ENCODE measurements at regions not wholly inside any gene's neighbourhood (a gene's known extent, or its start where the extent isn't known, plus 50 kb on each side); places are given as distances from the start of the nearest gene placed in this dataset.
"Not testable (repeated sequence)": the region's sequence is repeated elsewhere in the genome, so short reads cannot be mapped to it uniquely, and the experiment has no call there.

GRCh38 chr2:5616019-5616418, 76.2 kb upstream of the SOX11 start:
- intact Hi-C loops (cut with DNase I, micrococcal nuclease), result no loop called here
- Histone ChIP-seq H3K9me3 (peaks cover 28% of the 10 kb centered on the region), H3K4me3 (no peak overlapping the region), H3K4me1 (ENCODE audit: low read depth) (no peaks in the 10 kb centered on the region), H3K36me3 (ENCODE audit: low read depth) (no peaks in the 10 kb centered on the region)
- TF ChIP-seq CTCF (IDR thresholded peaks at IDR 0.05), result no peak
- DNase-seq, result no peak
- no peak for ATAC-seq

- intact Hi-C loops (cut with DNase I, micrococcal nuclease), result no loop called here
- TF ChIP-seq CTCF (IDR thresholded peaks at IDR 0.05), result no peak
- no peak for ATAC-seq
- no peak for DNase-seq
- H3K9me3 ChIP-seq, result peaks cover 32% of the 10 kb centered on the region
- no peaks in the 10 kb centered on the region for H3K36me3 ChIP-seq (ENCODE audit: low read depth)
- no peaks in the 10 kb centered on the region for H3K4me1 ChIP-seq (ENCODE audit: low read depth)
- H3K4me3 ChIP-seq, result no peak overlapping the region
Measured at GRCh38 chr2:5617358-5617757, 74.8 kb upstream of the SOX11 start.

- Histone ChIP-seq H3K4me3 (no peak overlapping the region), H3K36me3 (ENCODE audit: low read depth) (no peaks in the 10 kb centered on the region), H3K4me1 (ENCODE audit: low read depth) (no peaks in the 10 kb centered on the region), H3K9me3 (peaks cover 28% of the 10 kb centered on the region)
- DNase-seq (no peak), ATAC-seq (no peak)
- TF ChIP-seq CTCF (IDR thresholded peaks at IDR 0.05), result no peak
- intact Hi-C loops (cut with DNase I, micrococcal nuclease), result no loop called here
Measured at GRCh38 chr2:5617796-5618195, 74.4 kb upstream of the SOX11 start.

GRCh38 chr2:5618271-5618670, 73.9 kb upstream of the SOX11 start:
- ATAC-seq (no peak), DNase-seq (no peak)
- no peaks in the 10 kb centered on the region for H3K4me1 ChIP-seq (ENCODE audit: low read depth)
- peaks cover 24% of the 10 kb centered on the region for H3K9me3 ChIP-seq
- no peak for TF ChIP-seq CTCF (IDR thresholded peaks at IDR 0.05)
- no peak overlapping the region for H3K4me3 ChIP-seq
- no peaks in the 10 kb centered on the region for H3K36me3 ChIP-seq (ENCODE audit: low read depth)
- intact Hi-C loops (cut with DNase I, micrococcal nuclease), result no loop called here

GRCh38 chr2:5625556-5626065, 66.6 kb upstream of the SOX11 start:
- not testable (repeated sequence) for ATAC-seq

GRCh38 chr2:5628484-5628883, 63.7 kb upstream of the SOX11 start:
- H3K4me1 ChIP-seq (ENCODE audit: low read depth); intact Hi-C loops (cut with DNase I, micrococcal nuclease); ATAC-seq; H3K4me3 ChIP-seq; DNase-seq; H3K36me3 ChIP-seq (ENCODE audit: low read depth): not testable (repeated sequence)
- H3K9me3 ChIP-seq, result peaks cover 11% of the 10 kb centered on the region

More at GRCh38 chr2:5625556-5626065, 66.6 kb upstream of the SOX11 start:
- H3K4me3 ChIP-seq; H3K36me3 ChIP-seq (ENCODE audit: low read depth); intact Hi-C loops (cut with DNase I, micrococcal nuclease); DNase-seq; H3K4me1 ChIP-seq (ENCODE audit: low read depth): not testable (repeated sequence)
- H3K9me3 ChIP-seq, result peaks cover 22% of the 10 kb centered on the region

- intact Hi-C loops (cut with DNase I, micrococcal nuclease); H3K36me3 ChIP-seq (ENCODE audit: low read depth); ATAC-seq; H3K4me1 ChIP-seq (ENCODE audit: low read depth); DNase-seq; H3K9me3 ChIP-seq; H3K4me3 ChIP-seq: not testable (repeated sequence)
Measured at GRCh38 chr2:5629510-5629909, 62.7 kb upstream of the SOX11 start.

- DNase-seq; ATAC-seq; H3K4me3 ChIP-seq; H3K9me3 ChIP-seq; H3K4me1 ChIP-seq (ENCODE audit: low read depth); H3K36me3 ChIP-seq (ENCODE audit: low read depth); intact Hi-C loops (cut with DNase I, micrococcal nuclease): not testable (repeated sequence)
Measured at GRCh38 chr2:5637051-5637450, 55.1 kb upstream of the SOX11 start.
